Smooth muscle cell (in vitro differentiated cells): ENCODE measurements at regions not wholly inside any gene's neighbourhood (a gene's known extent, or its start where the extent isn't known, plus 50 kb on each side); places are given as distances from the start of the nearest gene placed in this dataset.

Experiments
- DNase-seq: peaks from one replicate; lab custom pipeline; 2025; ENCODE audit not compliant: unreplicated experiment; lab: John Stamatoyannopoulos, UW
- H2AFZ ChIP-seq: fragments of 200-600 bp; sonication (generic); 2 replicates; pipeline ENCODE4 v1.6.0; 2016; ENCODE audit warnings: antibody characterized with exemption, low read depth, mild to moderate bottlenecking
- H3F3A ChIP-seq: fragments of 200-600 bp; sonication (generic); 2 replicates; pipeline ENCODE4 v1.6.0; 2017; ENCODE audit warnings: antibody characterized with exemption, low read depth
- H3K27ac ChIP-seq: fragments of 200-600 bp; sonication (generic); 2 replicates; pipeline ENCODE4 v1.5.1; 2016; ENCODE audit warnings: low read depth, mild to moderate bottlenecking
- H3K27me3 ChIP-seq: fragments of 200-600 bp; sonication (generic); 2 replicates; pipeline ENCODE4 v1.6.1; 2016; ENCODE audit warnings: low read depth, mild to moderate bottlenecking
- H3K36me3 ChIP-seq: fragments of 200-600 bp; sonication (generic); 2 replicates; pipeline ENCODE4 v1.5.1; 2016; ENCODE audit warnings: low read depth
- H3K4me1 ChIP-seq: fragments of 200-600 bp; sonication (generic); 2 replicates; pipeline ENCODE4 v1.5.1; 2016; ENCODE audit warnings: low read depth
- H3K4me2 ChIP-seq: fragments of 200-600 bp; sonication (generic); 2 replicates; pipeline ENCODE4 v1.6.0; 2016; ENCODE audit warnings: mild to moderate bottlenecking
- H3K4me3 ChIP-seq: fragments of 200-600 bp; sonication (generic); 2 replicates; pipeline ENCODE4 v1.5.1; 2016; ENCODE audit warnings: mild to moderate bottlenecking
- H3K79me2 ChIP-seq: fragments of 200-600 bp; sonication (generic); 2 replicates; pipeline ENCODE4 v1.6.0; 2016; ENCODE audit warnings: low read depth, mild to moderate bottlenecking
- H3K9ac ChIP-seq: fragments of 200-600 bp; sonication (generic); 2 replicates; pipeline ENCODE4 v1.6.0; 2016; ENCODE audit warnings: low read depth
- H3K9me3 ChIP-seq: fragments of 200-600 bp; sonication (generic); replicated peaks from 2 replicates; pipeline ENCODE4 v1.5.1; 2016; ENCODE audit warnings: low read depth
- H4K20me1 ChIP-seq: fragments of 200-600 bp; sonication (generic); 2 replicates; pipeline ENCODE4 v1.6.0; 2016; ENCODE audit warnings: low read depth
- WGBS: methylation state at CpG from one replicate; pipeline ENCODE4 v1.1.7; 2016; ENCODE audit warnings: low lambda C conversion rate; 5-methylcytosine and 5-hydroxymethylcytosine counted together
- TF ChIP-seq, protein P1 (sequence below): fragments of 200-600 bp; sonication (generic); IDR thresholded peaks from 2 replicates; pipeline ENCODE4 v1.5.1; 2017; ENCODE audit warnings: borderline replicate concordance, mild to moderate bottlenecking, antibody characterized with exemption; ENCODE audit not compliant: insufficient read depth, poor library complexity, severe bottlenecking

GRCh38 chr2:19232312-19232711 is 126.1 kb downstream of the OSR1 start:
- Histone ChIP-seq H3K36me3 (no peaks in the 10 kb centered on the region), H3K4me2 (no peak overlapping the region), H2AFZ (no peak overlapping the region), H3F3A (no peaks in the 10 kb centered on the region), H3K79me2 (no peaks in the 10 kb centered on the region), H3K4me1 (peaks cover 14% of the 10 kb centered on the region), H3K4me3 (no peak overlapping the region), H3K27me3 (no peaks in the 10 kb centered on the region), H3K9ac (no peak overlapping the region), H3K9me3 (no peaks in the 10 kb centered on the region), H4K20me1 (no peaks in the 10 kb centered on the region), H3K27ac (no peak overlapping the region)
- 100% methylated on average over 1 of the region's 1 CpG for WGBS
- TF ChIP-seq, protein P1, sequence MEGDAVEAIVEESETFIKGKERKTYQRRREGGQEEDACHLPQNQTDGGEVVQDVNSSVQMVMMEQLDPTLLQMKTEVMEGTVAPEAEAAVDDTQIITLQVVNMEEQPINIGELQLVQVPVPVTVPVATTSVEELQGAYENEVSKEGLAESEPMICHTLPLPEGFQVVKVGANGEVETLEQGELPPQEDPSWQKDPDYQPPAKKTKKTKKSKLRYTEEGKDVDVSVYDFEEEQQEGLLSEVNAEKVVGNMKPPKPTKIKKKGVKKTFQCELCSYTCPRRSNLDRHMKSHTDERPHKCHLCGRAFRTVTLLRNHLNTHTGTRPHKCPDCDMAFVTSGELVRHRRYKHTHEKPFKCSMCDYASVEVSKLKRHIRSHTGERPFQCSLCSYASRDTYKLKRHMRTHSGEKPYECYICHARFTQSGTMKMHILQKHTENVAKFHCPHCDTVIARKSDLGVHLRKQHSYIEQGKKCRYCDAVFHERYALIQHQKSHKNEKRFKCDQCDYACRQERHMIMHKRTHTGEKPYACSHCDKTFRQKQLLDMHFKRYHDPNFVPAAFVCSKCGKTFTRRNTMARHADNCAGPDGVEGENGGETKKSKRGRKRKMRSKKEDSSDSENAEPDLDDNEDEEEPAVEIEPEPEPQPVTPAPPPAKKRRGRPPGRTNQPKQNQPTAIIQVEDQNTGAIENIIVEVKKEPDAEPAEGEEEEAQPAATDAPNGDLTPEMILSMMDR = no peak
- DNase-seq = no peak

- H3K9ac ChIP-seq = no peak overlapping the region
- WGBS = 98% methylated on average over 2 of the region's 2 CpGs
- TF ChIP-seq, protein P1 = no peak
- H3K4me1 ChIP-seq = peaks cover 16% of the 10 kb centered on the region
- no peaks in the 10 kb centered on the region for H3K79me2 ChIP-seq
- no peaks in the 10 kb centered on the region for H3F3A ChIP-seq
- no peak for DNase-seq
- H3K36me3 ChIP-seq = no peaks in the 10 kb centered on the region
- H2AFZ ChIP-seq = no peak overlapping the region
- no peaks in the 10 kb centered on the region for H4K20me1 ChIP-seq
- no peak overlapping the region for H3K4me3 ChIP-seq
- H3K27ac ChIP-seq = no peak overlapping the region
- no peaks in the 10 kb centered on the region for H3K27me3 ChIP-seq
- no peak overlapping the region for H3K4me2 ChIP-seq
- no peaks in the 10 kb centered on the region for H3K9me3 ChIP-seq
Observed at GRCh38 chr2:19231625-19232024, 126.8 kb downstream of the OSR1 start.

- TF ChIP-seq, protein P1 = no peak
- Histone ChIP-seq H3K4me3 (no peak overlapping the region), H3K79me2 (no peaks in the 10 kb centered on the region), H3K9ac (no peak overlapping the region), H3F3A (no peaks in the 10 kb centered on the region), H3K36me3 (no peaks in the 10 kb centered on the region), H3K9me3 (no peaks in the 10 kb centered on the region), H3K4me1 (peaks cover 16% of the 10 kb centered on the region), H3K4me2 (no peak overlapping the region), H3K27me3 (no peaks in the 10 kb centered on the region), H2AFZ (no peak overlapping the region), H3K27ac (no peak overlapping the region), H4K20me1 (no peaks in the 10 kb centered on the region)
- DNase-seq = no peak
- 95% methylated on average over 2 of the region's 2 CpGs for WGBS
Observed at GRCh38 chr2:19230626-19231025, 127.8 kb downstream of the OSR1 start.

DNA sequence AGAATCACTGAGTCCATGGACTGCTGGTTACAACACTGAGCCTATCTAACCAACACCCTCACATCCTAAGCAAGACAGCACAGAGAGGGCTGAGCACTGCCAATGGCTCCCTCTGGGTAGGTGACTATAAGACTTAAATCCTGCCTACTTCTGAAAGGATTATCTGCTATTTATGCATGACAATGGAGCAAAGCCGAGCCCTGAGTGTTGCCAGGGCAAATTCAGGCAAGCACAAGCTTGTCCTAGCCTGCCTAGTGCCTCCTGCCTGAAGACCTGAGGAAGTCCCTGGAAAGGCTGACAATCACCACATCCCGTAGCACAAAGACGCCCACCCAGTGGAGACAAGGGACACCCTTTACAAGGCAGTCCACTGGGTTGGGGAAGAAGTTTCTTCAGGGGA is 129.7 kb downstream of the OSR1 start:
- H3K9me3 ChIP-seq = no peaks in the 10 kb centered on the region
- H3F3A ChIP-seq = no peaks in the 10 kb centered on the region
- TF ChIP-seq, protein P1 = no peak
- H3K4me1 ChIP-seq = peaks cover 16% of the 10 kb centered on the region
- H3K9ac ChIP-seq = no peak overlapping the region
- 66% methylated on average over 3 of the region's 3 CpGs for WGBS
- H2AFZ ChIP-seq = no peak overlapping the region
- no peak for DNase-seq
- no peak overlapping the region for H3K4me2 ChIP-seq
- H3K4me3 ChIP-seq = no peak overlapping the region
- no peaks in the 10 kb centered on the region for H3K79me2 ChIP-seq
- no peaks in the 10 kb centered on the region for H3K36me3 ChIP-seq
- no peaks in the 10 kb centered on the region for H3K27me3 ChIP-seq
- no peaks in the 10 kb centered on the region for H4K20me1 ChIP-seq
- no peak overlapping the region for H3K27ac ChIP-seq
